BE2C (cell line): ENCODE measurements at regions not wholly inside any gene's neighbourhood (a gene's known extent, or its start where the extent isn't known, plus 50 kb on each side); places are given as distances from the start of the nearest gene placed in this dataset.

Experiments
- DNase-seq: peaks from one replicate; pipeline ENCODE4 v3.0.0-alpha.2; 2020
- H3K27me3 ChIP-seq: fragments of 250-450 bp; sonication (Bioruptor Pico); 2 replicates; pipeline ENCODE4 v1.5.1; 2020; ENCODE audit warnings: mild to moderate bottlenecking
- H3K36me3 ChIP-seq: fragments of 250-450 bp; sonication (Bioruptor Pico); 2 replicates; pipeline ENCODE4 v1.5.1; 2020; ENCODE audit warnings: mild to moderate bottlenecking
- H3K4me1 ChIP-seq: fragments of 250-450 bp; sonication (Bioruptor Pico); 2 replicates; pipeline ENCODE4 v1.5.1; 2020
- H3K4me3 ChIP-seq: 2 replicates; pipeline ENCODE4 v1.5.1; 2011; ENCODE audit warnings: low read depth, low read length
- H3K9me3 ChIP-seq: fragments of 250-450 bp; sonication (Bioruptor Pico); 2 replicates; pipeline ENCODE4 v1.5.1; 2020
- TF ChIP-seq, protein P1 (sequence below): IDR thresholded peaks from 2 replicates; pipeline ENCODE4 v1.5.1; 2012; ENCODE audit warnings: mild to moderate bottlenecking, low read depth, low read length

DNA sequence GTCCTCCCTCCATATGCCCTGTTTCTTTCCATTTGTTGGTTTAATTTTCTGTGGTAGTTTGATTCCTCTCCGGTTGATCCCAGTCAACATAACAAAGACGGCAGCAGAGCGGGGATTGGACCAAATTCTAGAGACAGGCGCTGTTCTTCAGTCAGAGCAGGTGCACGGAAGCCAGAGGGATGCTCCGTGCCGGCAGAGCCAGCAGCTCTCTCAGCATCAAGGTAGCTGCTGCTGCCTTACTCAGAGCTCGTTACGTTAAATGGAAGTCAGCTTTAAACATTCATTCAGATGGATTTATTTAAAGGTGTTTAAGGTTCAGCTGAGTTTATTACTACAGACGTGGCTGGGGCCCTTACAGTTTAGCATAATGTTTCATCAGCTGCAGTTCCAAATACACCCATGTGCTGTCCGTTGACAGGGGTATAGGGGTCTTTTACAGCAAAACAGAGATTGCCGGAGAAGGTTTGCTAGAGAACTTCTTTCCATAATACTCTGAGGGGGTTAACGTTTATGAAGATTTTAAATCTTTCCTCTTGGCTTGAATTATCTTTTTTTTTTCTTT lies 497.2 kb upstream of the PIK3C3 start:
- Histone ChIP-seq H3K9me3 (no peaks in the 10 kb centered on the region), H3K4me3 (no peak overlapping the region), H3K36me3 (no peaks in the 10 kb centered on the region), H3K27me3 (no peaks in the 10 kb centered on the region), H3K4me1 (no peaks in the 10 kb centered on the region)
- no peak for DNase-seq
- TF ChIP-seq, protein P1, sequence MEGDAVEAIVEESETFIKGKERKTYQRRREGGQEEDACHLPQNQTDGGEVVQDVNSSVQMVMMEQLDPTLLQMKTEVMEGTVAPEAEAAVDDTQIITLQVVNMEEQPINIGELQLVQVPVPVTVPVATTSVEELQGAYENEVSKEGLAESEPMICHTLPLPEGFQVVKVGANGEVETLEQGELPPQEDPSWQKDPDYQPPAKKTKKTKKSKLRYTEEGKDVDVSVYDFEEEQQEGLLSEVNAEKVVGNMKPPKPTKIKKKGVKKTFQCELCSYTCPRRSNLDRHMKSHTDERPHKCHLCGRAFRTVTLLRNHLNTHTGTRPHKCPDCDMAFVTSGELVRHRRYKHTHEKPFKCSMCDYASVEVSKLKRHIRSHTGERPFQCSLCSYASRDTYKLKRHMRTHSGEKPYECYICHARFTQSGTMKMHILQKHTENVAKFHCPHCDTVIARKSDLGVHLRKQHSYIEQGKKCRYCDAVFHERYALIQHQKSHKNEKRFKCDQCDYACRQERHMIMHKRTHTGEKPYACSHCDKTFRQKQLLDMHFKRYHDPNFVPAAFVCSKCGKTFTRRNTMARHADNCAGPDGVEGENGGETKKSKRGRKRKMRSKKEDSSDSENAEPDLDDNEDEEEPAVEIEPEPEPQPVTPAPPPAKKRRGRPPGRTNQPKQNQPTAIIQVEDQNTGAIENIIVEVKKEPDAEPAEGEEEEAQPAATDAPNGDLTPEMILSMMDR = no peak

DNA sequence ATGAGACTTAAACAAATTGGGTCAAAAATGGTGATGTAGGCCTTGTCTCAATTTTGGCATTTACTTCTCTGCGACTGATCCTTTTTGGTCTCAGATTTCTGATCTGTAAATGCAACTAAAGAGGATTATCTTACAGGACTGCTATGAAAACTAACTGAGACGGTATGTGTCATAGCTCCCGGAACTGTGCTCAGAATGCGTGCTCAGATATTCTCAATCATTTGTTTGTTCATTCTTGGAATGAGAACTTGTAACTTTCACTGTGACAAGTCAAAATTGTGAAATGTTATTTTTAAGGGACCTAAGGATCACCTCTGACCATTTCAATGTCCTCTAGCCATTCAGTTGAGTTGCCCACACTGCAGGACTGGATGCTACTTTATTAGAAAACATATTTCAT lies 498.2 kb upstream of the PIK3C3 start:
- Histone ChIP-seq H3K36me3 (no peaks in the 10 kb centered on the region), H3K27me3 (no peaks in the 10 kb centered on the region), H3K4me3 (no peak overlapping the region), H3K4me1 (no peaks in the 10 kb centered on the region), H3K9me3 (no peaks in the 10 kb centered on the region)
- TF ChIP-seq, protein P1 = no peak
- no peak for DNase-seq

DNA sequence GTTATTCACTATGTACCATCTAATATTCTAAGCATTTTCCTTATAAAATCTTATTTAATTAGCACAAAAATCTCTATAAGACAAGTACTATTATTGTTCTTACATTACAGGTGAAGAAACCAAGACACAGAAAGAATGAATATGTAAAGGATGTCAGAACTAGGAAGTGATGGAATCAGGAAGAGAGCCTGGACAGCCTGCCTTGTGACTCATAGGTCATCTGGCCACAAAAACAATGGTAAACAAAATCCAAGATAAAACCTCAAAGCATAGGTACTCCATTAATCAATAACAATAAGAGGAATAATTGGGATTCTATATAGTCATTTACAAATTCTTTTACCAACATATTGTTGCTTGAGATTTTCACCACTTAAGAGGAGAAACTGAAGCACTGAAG lies 505.4 kb upstream of the PIK3C3 start:
- Histone ChIP-seq H3K4me3 (no peak overlapping the region), H3K27me3 (no peaks in the 10 kb centered on the region), H3K4me1 (no peaks in the 10 kb centered on the region), H3K36me3 (no peaks in the 10 kb centered on the region), H3K9me3 (no peaks in the 10 kb centered on the region)
- TF ChIP-seq, protein P1 = no peak
- no peak for DNase-seq

DNA sequence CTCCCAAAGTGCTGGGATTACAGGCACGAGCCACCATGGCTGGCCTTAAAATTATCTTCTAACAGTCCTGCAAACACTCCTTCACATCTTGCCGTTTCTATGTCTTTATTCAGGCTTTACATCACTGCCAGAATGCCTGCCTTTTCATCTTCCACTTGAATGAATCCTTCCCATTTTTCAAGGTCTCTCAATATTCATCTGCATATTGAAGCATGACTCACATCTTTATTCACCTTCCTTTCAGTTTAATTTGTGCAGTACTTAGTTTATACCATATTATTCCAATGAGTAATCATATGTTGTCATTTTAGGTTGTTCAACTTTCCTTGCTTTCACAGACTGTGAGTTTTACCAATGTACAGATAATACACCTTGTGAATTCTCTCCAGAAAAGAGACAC lies 510.1 kb upstream of the PIK3C3 start:
- H3K4me3 ChIP-seq = no peak overlapping the region
- H3K27me3 ChIP-seq = no peaks in the 10 kb centered on the region
- no peaks in the 10 kb centered on the region for H3K36me3 ChIP-seq
- H3K4me1 ChIP-seq = no peaks in the 10 kb centered on the region
- DNase-seq = no peak
- no peaks in the 10 kb centered on the region for H3K9me3 ChIP-seq
- TF ChIP-seq, protein P1 = no peak

DNA sequence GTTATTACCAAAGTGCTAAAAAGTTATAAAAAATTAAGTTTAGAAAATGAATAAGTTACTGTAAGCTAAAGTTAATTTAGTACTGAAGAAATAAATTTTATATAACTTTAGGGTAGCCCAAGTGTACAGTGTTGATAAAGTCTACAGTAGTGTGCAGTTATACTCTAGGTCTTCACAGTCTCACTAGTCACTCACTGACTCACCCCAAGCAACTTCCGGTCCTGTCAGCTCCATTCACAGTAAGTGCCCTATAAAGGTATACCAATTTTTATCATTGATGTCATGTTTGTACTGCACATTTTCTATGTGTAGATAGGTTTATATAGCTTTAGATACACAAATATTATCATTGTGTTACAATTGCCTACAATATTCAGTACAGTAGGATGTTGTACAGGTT lies 518.3 kb upstream of the PIK3C3 start:
- no peaks in the 10 kb centered on the region for H3K9me3 ChIP-seq
- H3K36me3 ChIP-seq = no peaks in the 10 kb centered on the region
- H3K27me3 ChIP-seq = no peaks in the 10 kb centered on the region
- H3K4me3 ChIP-seq = no peak overlapping the region
- H3K4me1 ChIP-seq = no peaks in the 10 kb centered on the region
- DNase-seq = no peak
- TF ChIP-seq, protein P1 = no peak

DNA sequence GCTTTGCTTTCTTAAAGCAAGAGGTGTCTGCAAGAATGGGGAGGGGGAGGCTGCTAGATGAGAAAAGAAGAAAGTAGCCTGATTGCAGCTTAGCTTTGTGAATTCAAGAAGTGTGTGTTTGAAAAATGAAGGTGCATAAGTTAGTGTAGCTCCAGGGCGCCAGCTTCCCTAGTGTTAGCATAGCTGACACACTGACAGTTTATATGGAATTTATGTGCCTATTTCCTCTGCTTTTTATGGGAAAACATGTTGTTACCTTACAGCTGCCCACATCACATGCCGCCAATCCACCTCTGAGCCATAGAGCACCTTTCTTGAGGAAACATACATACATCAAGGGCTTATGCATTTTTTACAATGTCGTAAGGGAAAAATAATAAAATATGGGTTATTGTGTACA lies 536.4 kb upstream of the PIK3C3 start:
- Histone ChIP-seq H3K9me3 (no peaks in the 10 kb centered on the region), H3K4me3 (no peak overlapping the region), H3K4me1 (no peaks in the 10 kb centered on the region), H3K36me3 (no peaks in the 10 kb centered on the region), H3K27me3 (no peaks in the 10 kb centered on the region)
- DNase-seq = no peak
- TF ChIP-seq, protein P1 = no peak
